ENCODE measurements at regions not wholly inside any gene's neighbourhood (a gene's known extent, or its start where the extent isn't known, plus 50 kb on each side); places are given as distances from the start of the nearest gene placed in this dataset.

- TF ChIP-seq CTCF (IDR thresholded peaks at IDR 0.05): no peak
- TF ChIP-seq POLR2A (IDR thresholded peaks at IDR 0.05): no peak
- TF ChIP-seq EP300 (IDR thresholded peaks at IDR 0.05): no peak
- no peak for TF ChIP-seq POLR2AphosphoS5 (IDR thresholded peaks at IDR 0.05)
Observed at GRCh38 chr4:117010671-117011070, 74.7 kb downstream of the TRAM1L1 start.
